HAP-1 (cell line): ENCODE measurements at regions not wholly inside any gene's neighbourhood (a gene's known extent, or its start where the extent isn't known, plus 50 kb on each side); places are given as distances from the start of the nearest gene placed in this dataset.
A peak's percentile ranks its signal among the peaks of the same experiment; 100 is the strongest.
"Not testable (repeated sequence)": the region's sequence is repeated elsewhere in the genome, so short reads cannot be mapped to it uniquely, and the experiment has no call there.

Source experiments
- DNase-seq, 2 experiments: peaks; one replicate each; pipeline ENCODE4 v3.0.0-alpha.2; 2016 to 2020; ENCODE audit warnings: low spot score in 2 of 2
- H3K27me3 ChIP-seq: fragments of 250-450 bp; sonication (Bioruptor Pico); 2 replicates; pipeline ENCODE4 v1.5.1; 2020; ENCODE audit warnings: low read depth, mild to moderate bottlenecking, moderate library complexity
- H3K36me3 ChIP-seq: fragments of 250-450 bp; sonication (Bioruptor Pico); replicated peaks from 2 replicates; pipeline ENCODE4 v1.5.1; 2020; ENCODE audit warnings: mild to moderate bottlenecking
- H3K4me1 ChIP-seq: fragments of 250-450 bp; sonication (Bioruptor Pico); 2 replicates; pipeline ENCODE4 v1.5.1; 2020; ENCODE audit warnings: mild to moderate bottlenecking
- H3K4me3 ChIP-seq: fragments of 250-450 bp; sonication (Bioruptor Pico); 2 replicates; pipeline ENCODE4 v1.5.1; 2020; ENCODE audit warnings: mild to moderate bottlenecking, moderate library complexity
- H3K9me3 ChIP-seq: fragments of 250-450 bp; sonication (Bioruptor Pico); 2 replicates; pipeline ENCODE4 v1.5.1; 2020; ENCODE audit warnings: mild to moderate bottlenecking, moderate library complexity
- in situ Hi-C: fragments of 300-500 bp; cut with MboI; formaldehyde crosslinking; loops from 3 replicates; pipeline ENCODE4 v1.14.3; 2020; ENCODE audit warnings: low sequenced_read_pairs, inconsistent platforms, mixed read lengths

DNA sequence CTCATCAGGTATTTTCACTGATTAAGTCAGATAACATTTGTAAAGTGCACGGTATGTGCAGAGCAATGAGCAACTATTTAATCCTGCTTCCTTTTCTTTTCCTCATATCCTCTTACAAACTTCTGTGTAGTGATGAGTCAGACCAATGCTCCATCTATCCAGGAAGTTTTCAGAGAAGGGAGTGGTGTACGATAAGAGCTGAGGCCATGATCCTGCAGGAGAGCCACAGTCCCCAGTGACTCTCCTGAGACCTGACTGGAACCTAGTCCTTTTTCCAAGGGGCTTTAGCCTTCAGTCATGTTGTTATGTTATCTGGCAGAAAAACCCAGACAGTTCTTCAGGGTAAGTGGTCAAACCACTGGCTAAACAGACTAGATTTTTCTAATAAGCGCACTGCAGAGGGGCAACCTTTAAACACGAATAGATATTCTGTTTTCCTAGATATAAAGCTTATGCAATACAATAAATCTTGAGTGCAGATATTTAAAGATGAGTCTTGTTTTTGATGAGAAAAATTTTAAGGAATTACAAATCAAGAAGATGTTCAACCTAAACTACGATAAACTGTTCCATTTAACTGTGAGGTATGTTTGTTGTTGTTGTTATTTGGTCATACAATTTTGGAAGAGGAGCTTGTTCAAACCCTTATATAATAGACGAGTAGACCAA is 110.5 kb upstream of the RAP2B start:
- in situ Hi-C loops: no loop called here
- no peak overlapping the region for H3K4me3 ChIP-seq
- no peaks in the 10 kb centered on the region for H3K4me1 ChIP-seq
- H3K9me3 ChIP-seq: no peaks in the 10 kb centered on the region
- H3K36me3 ChIP-seq: no peaks in the 10 kb centered on the region
- no peak for DNase-seq
- no peaks in the 10 kb centered on the region for H3K27me3 ChIP-seq

- Histone ChIP-seq H3K4me3 (no peak overlapping the region), H3K4me1 (no peaks in the 10 kb centered on the region), H3K27me3 (no peaks in the 10 kb centered on the region), H3K36me3 (no peaks in the 10 kb centered on the region), H3K9me3 (no peaks in the 10 kb centered on the region)
- in situ Hi-C loops: no loop called here
- DNase-seq: no peak
These were observed 109.9 kb upstream of the RAP2B start for GRCh38 chr3:153052096-153052460.

GRCh38 chr3:153055217-153055616 is 106.8 kb upstream of the RAP2B start:
- Histone ChIP-seq H3K4me1 (no peaks in the 10 kb centered on the region), H3K9me3 (no peaks in the 10 kb centered on the region), H3K36me3 (no peaks in the 10 kb centered on the region), H3K4me3 (no peak overlapping the region), H3K27me3 (no peaks in the 10 kb centered on the region)
- no peak for DNase-seq
- in situ Hi-C loops: no loop called here

DNA sequence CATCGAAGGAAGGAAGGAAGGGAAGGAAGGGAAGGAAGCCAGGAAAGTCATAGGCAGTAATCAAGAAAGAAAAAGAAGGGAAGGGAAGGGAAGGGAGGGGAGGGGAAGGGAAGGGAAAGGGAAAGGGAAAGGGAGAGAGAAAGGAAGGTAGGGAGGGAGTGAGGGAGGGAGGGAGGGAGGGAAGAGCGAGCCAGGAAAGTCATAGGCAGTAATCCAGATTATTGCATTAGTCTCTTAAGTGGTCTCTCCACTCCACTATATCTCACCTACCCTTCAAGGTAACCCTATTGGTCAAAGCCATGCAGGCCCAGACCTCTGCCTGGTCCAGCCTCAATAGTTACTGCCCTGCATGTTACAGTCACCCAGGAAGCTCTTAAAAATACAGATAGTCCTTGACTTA is 106.2 kb upstream of the RAP2B start:
- Histone ChIP-seq H3K27me3 (no peaks in the 10 kb centered on the region), H3K4me3 (no peak overlapping the region), H3K9me3 (no peaks in the 10 kb centered on the region), H3K36me3 (no peaks in the 10 kb centered on the region), H3K4me1 (no peaks in the 10 kb centered on the region)
- no peak for DNase-seq
- in situ Hi-C loops: no loop called here

DNA sequence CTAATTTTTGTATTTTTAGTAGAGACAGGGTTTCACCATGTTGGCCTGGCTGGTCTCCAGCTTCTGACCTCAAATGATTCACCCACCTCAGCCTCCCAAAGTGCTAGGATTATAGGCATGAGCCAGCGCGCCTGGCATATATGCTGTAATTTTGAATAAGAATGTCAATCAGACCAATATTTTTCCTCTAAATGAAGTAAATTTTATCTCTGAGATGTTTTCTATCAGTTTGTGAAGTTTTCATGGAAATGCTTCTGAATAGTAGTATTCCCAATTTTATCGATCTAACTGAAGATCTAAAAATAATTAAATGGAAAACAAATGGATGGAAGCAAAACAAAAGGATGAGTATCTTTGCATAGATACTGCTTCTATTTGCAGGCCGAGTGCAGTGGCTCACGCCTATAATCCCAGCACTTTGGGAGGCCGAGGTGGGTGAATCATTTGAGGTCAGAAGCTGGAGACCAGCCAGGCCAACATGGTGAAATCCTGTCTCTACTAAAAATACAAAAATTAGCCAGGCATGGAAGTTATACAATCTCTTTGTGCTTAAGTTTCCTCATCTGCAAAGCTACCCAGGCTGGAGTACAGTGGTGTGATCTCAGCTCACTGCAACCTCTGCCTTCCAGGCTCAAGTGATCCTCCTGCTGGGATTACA is 103.9 kb upstream of the RAP2B start:
- H3K36me3 ChIP-seq, H3K27me3 ChIP-seq, DNase-seq, H3K4me1 ChIP-seq, H3K9me3 ChIP-seq, H3K4me3 ChIP-seq, in situ Hi-C loops: not testable (repeated sequence)

DNA sequence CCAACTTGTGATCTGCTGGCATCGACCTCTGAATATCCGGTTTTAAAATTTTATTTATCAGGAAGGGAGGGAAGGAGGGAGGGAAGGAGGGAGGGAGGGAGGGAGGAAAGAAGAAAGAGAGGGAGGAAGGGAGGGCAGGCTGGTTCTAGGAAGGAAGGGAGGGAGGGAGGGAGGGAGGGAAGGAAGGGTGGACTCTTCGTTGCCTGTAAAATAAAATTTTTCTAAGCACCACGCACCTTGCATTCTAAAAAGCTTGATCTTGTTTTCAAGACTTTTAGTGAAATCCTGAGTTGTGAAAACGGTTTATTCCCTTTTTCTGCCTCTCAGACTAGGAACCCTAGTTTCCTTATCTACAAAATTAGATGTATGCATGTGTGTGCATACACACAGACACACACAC is 101.7 kb upstream of the RAP2B start:
- H3K4me3 ChIP-seq: no peak overlapping the region
- H3K9me3 ChIP-seq: no peaks in the 10 kb centered on the region
- no peaks in the 10 kb centered on the region for H3K27me3 ChIP-seq
- peaks cover 4% of the 10 kb centered on the region for H3K4me1 ChIP-seq
- H3K36me3 ChIP-seq: no peaks in the 10 kb centered on the region
- DNase-seq: no peak
- in situ Hi-C loops: no loop called here

GRCh38 chr3:153061938-153062528 is 100.0 kb upstream of the RAP2B start:
- in situ Hi-C loops: no loop called here
- Histone ChIP-seq H3K4me1 (peaks cover 7% of the 10 kb centered on the region), H3K27me3 (no peaks in the 10 kb centered on the region), H3K36me3 (no peaks in the 10 kb centered on the region), H3K4me3 (no peak overlapping the region), H3K9me3 (no peaks in the 10 kb centered on the region)
- no peak for DNase-seq

DNA sequence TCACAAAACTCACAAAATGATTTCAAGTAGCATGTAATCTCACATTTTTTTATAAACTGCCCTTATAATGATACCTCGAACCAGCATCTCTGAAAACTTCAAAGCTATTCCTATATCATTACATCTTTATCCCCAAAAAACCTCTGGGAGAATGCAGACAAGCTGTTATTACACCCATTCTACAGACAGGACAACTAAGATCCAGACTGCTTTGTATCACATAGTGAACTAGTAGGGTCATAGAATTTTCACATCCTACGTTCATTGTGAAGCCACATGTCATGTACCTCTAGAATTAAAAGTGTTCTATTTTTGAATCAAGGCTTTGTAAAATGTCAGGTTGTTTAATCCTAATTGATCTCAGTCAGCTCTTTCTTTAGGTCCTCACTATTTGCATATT is 98.7 kb upstream of the RAP2B start:
- Histone ChIP-seq H3K27me3 (no peaks in the 10 kb centered on the region), H3K4me3 (no peak overlapping the region), H3K9me3 (no peaks in the 10 kb centered on the region), H3K36me3 (no peaks in the 10 kb centered on the region), H3K4me1 (peaks cover 7% of the 10 kb centered on the region)
- DNase-seq: no peak
- in situ Hi-C loops: no loop called here

- in situ Hi-C loops: no loop called here
- no peaks in the 10 kb centered on the region for H3K9me3 ChIP-seq
- DNase-seq: no peak
These were observed 95.0 kb upstream of the RAP2B start for GRCh38 chr3:153066983-153067382.

DNA sequence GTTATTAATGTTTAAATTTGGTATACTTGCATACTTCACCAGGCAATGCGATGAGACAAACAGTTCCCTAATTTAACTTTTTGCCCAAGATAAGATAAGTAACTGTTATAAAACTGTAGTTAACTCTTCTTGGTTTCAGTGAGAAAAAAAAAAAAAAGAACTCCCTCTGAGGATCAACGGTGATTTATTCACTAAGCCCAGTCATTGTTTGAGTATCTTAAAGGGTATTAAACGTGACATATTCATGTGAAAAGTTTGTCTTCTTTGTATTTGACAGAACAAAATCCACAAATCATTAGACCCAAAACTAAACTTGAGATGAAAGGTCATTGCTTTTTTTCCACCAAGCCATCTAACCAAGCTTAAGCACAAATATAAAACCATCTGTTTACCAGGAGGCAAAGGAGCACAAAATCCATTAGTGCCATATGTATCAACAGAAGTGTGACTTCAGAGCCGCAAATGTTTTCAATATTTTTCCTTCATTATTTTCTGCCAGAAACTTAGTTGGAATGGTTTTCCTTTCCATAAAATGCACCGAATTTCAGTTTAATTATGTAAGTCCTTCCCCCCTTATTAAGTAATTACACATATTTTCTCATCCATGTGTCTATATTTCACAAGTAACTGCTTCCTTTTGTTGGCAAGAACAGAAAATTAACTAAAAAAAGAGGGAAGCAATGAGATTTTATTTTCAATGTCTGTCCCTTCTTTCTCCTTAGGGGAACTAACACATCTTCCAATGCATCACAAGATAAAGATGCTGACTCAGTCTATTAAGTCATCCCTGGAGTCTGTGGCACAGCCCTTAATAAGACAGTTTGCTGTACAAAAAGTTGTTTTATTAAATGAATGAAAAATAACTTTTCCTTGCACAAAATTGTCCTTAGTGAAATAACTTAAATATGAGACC is 92.2 kb upstream of the RAP2B start:
- in situ Hi-C loops: no loop called here
- Histone ChIP-seq H3K27me3 (no peaks in the 10 kb centered on the region), H3K9me3 (no peaks in the 10 kb centered on the region), H3K36me3 (no peaks in the 10 kb centered on the region), H3K4me3 (no peak overlapping the region), H3K4me1 (peaks cover 15% of the 10 kb centered on the region)
- peak in 1 of 2 experiments; percentile 63 for DNase-seq

More at GRCh38 chr3:153066983-153067382, 95.0 kb upstream of the RAP2B start:
- peaks cover 17% of the 10 kb centered on the region for H3K4me1 ChIP-seq
- no peaks in the 10 kb centered on the region for H3K36me3 ChIP-seq
- no peaks in the 10 kb centered on the region for H3K27me3 ChIP-seq
- no peak overlapping the region for H3K4me3 ChIP-seq

- in situ Hi-C loops: no loop called here
- Histone ChIP-seq H3K9me3 (no peaks in the 10 kb centered on the region), H3K4me1 (peaks cover 12% of the 10 kb centered on the region), H3K27me3 (no peaks in the 10 kb centered on the region), H3K4me3 (no peak overlapping the region), H3K36me3 (no peaks in the 10 kb centered on the region)
- no peak for DNase-seq
These were observed 91.5 kb upstream of the RAP2B start for GRCh38 chr3:153070511-153070868.

GRCh38 chr3:153072382-153072781 is 89.6 kb upstream of the RAP2B start:
- in situ Hi-C loops: no loop called here
- DNase-seq: no peak
- Histone ChIP-seq H3K27me3 (no peaks in the 10 kb centered on the region), H3K4me3 (no peak overlapping the region), H3K36me3 (no peaks in the 10 kb centered on the region), H3K9me3 (no peaks in the 10 kb centered on the region), H3K4me1 (peaks cover 11% of the 10 kb centered on the region)

- Histone ChIP-seq H3K4me1 (peaks cover 11% of the 10 kb centered on the region), H3K4me3 (no peak overlapping the region)
- in situ Hi-C loops: no loop called here
These were observed 89.2 kb upstream of the RAP2B start for GRCh38 chr3:153072856-153073255.

DNA sequence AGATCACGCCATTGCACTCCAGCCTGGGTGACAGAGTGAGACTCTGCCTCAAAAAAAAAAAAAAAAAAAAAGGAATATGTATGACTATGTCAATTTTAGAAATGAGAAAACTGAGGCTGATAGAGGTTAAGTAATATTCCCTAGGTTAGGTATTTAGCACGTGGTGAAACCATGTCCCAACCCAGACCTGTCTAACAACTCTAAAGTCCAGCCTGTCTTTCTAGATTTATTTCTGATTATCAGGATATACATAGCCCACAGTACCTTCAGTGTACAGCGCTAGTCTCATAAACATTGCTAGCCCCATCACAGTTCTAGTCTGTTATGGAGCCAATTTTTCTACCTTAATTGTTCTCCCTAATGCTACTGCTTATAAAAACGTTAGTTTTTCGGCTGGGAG is 88.4 kb upstream of the RAP2B start:
- in situ Hi-C loops: no loop called here
- no peak overlapping the region for H3K4me3 ChIP-seq

More at GRCh38 chr3:153072856-153073255, 89.2 kb upstream of the RAP2B start:
- no peaks in the 10 kb centered on the region for H3K36me3 ChIP-seq
- DNase-seq: no peak
- H3K27me3 ChIP-seq: no peaks in the 10 kb centered on the region
- no peaks in the 10 kb centered on the region for H3K9me3 ChIP-seq

More for the DNA sequence above, 88.4 kb upstream of the RAP2B start:
- DNase-seq: no peak
- Histone ChIP-seq H3K27me3 (no peaks in the 10 kb centered on the region), H3K9me3 (no peaks in the 10 kb centered on the region), H3K4me1 (peaks cover 11% of the 10 kb centered on the region), H3K36me3 (no peaks in the 10 kb centered on the region)
